HG03108 (cell line): ENCODE measurements at regions not wholly inside any gene's neighbourhood (a gene's known extent, or its start where the extent isn't known, plus 50 kb on each side); places are given as distances from the start of the nearest gene placed in this dataset.

Experiments used
- ATAC-seq: cut with Tn5 transposase; IDR thresholded peaks from one replicate; pipeline ENCODE4 v1.9.1; 2021; ENCODE audit warnings: moderate library complexity; ENCODE audit not compliant: unreplicated experiment

GRCh38 chr3:177524742-177525141 is 327.5 kb upstream of the TBL1XR1 start:
- no peak for ATAC-seq

GRCh38 chr3:177525414-177525813 is 328.1 kb upstream of the TBL1XR1 start:
- no peak for ATAC-seq

GRCh38 chr3:177525987-177526712 is 328.9 kb upstream of the TBL1XR1 start:
- no peak for ATAC-seq

- no peak for ATAC-seq
Measured at GRCh38 chr3:177527182-177527581, 329.9 kb upstream of the TBL1XR1 start.

GRCh38 chr3:177528306-177529070 is 331.2 kb upstream of the TBL1XR1 start:
- ATAC-seq, result no peak

- ATAC-seq, result no peak
Measured at GRCh38 chr3:177529071-177529550, 331.8 kb upstream of the TBL1XR1 start.

- ATAC-seq, result no peak
Measured at GRCh38 chr3:177529716-177530335, 332.5 kb upstream of the TBL1XR1 start.

GRCh38 chr3:177530908-177531307 is 333.6 kb upstream of the TBL1XR1 start:
- ATAC-seq, result no peak

GRCh38 chr3:177536873-177537272 is 339.6 kb upstream of the TBL1XR1 start:
- ATAC-seq, result no peak

- no peak for ATAC-seq
Measured at GRCh38 chr3:177537612-177538011, 340.3 kb upstream of the TBL1XR1 start.

- ATAC-seq, result no peak
Measured at GRCh38 chr3:177538048-177538749, 340.9 kb upstream of the TBL1XR1 start.

- ATAC-seq, result peak; percentile 93
Measured at GRCh38 chr3:177538750-177539730, 341.8 kb upstream of the TBL1XR1 start.

- ATAC-seq, result no peak
Measured at GRCh38 chr3:177541541-177541940, 344.3 kb upstream of the TBL1XR1 start.

GRCh38 chr3:177545964-177546363 is 348.7 kb upstream of the TBL1XR1 start:
- no peak for ATAC-seq

GRCh38 chr3:177547711-177548350 is 350.5 kb upstream of the TBL1XR1 start:
- ATAC-seq, result no peak

GRCh38 chr3:177550667-177551066 is 353.4 kb upstream of the TBL1XR1 start:
- no peak for ATAC-seq

GRCh38 chr3:177551431-177551836 is 354.2 kb upstream of the TBL1XR1 start:
- no peak for ATAC-seq

- ATAC-seq, result no peak
Measured at GRCh38 chr3:177552051-177552450, 354.8 kb upstream of the TBL1XR1 start.

- no peak for ATAC-seq
Measured at GRCh38 chr3:177553012-177553411, 355.7 kb upstream of the TBL1XR1 start.
